Panc1 (cell line): ENCODE measurements at regions not wholly inside any gene's neighbourhood (a gene's known extent, or its start where the extent isn't known, plus 50 kb on each side); places are given as distances from the start of the nearest gene placed in this dataset.

Source experiments
- ATAC-seq: fragments of 200-7000 bp; cut with Tn5 transposase; 2 replicates; pipeline ENCODE4 v1.9.1; 2020; ENCODE audit warnings: mild to moderate bottlenecking, moderate library complexity
- BruUV-seq: library from RNA; stranded (reverse); fragments of 400-500 nt; replicated peaks from 2 replicates; lab custom pipeline; 2021; lab: Mats Ljungman, UMichigan
- CTCF ChIA-PET: fragments of 300-600 bp; sonication (Branson Sonifier 250); formaldehyde crosslinking; loops from one replicate; lab custom pipeline; 2022; ENCODE audit warnings: antibody characterized with exemption; lab: Charles Lee
- POLR2A ChIA-PET: fragments of 300-600 bp; sonication (Branson Sonifier 250); formaldehyde crosslinking; loops from one replicate; lab custom pipeline; 2022; ENCODE audit warnings: antibody characterized with exemption; lab: Charles Lee
- DNase-seq: peaks from one replicate; pipeline ENCODE4 v3.0.0-alpha.2; 2010; ENCODE audit warnings: low read depth, low spot score
- H3K27ac ChIP-seq: 2 replicates; pipeline ENCODE4 v1.5.1; 2011; ENCODE audit warnings: mild to moderate bottlenecking, low read length, inconsistent platforms
- H3K27me3 ChIP-seq: fragments of 200-500 bp; sonication (Bioruptor generic); 2 replicates; pipeline ENCODE4 v1.6.0; 2014; ENCODE audit warnings: low read length, inconsistent platforms; ENCODE audit not compliant: control insufficient read depth, insufficient read depth
- H3K36me3 ChIP-seq: fragments of 200-500 bp; sonication (Bioruptor generic); 2 replicates; pipeline ENCODE4 v1.5.1; 2014; ENCODE audit warnings: inconsistent platforms, mild to moderate bottlenecking, low read length, moderate library complexity; ENCODE audit not compliant: control insufficient read depth, insufficient read depth
- H3K4me1 ChIP-seq: 2 replicates; pipeline ENCODE4 v1.5.1; 2011; ENCODE audit warnings: inconsistent platforms, mild to moderate bottlenecking, low read length, moderate library complexity; ENCODE audit not compliant: control insufficient read depth, insufficient read depth
- H3K4me3 ChIP-seq, 2 experiments: 2 replicates each; pipeline ENCODE4 v1.5.1; 2011 to 2012; ENCODE audit warnings: low read depth in 2 of 2, low read length in 2 of 2, mild to moderate bottlenecking in 2 of 2, inconsistent platforms in 1 of 2, moderate library complexity in 1 of 2
- H3K9me3 ChIP-seq: fragments of 200-500 bp; sonication (Bioruptor generic); 2 replicates; pipeline ENCODE4 v1.5.1; 2014; ENCODE audit warnings: low read depth, mild to moderate bottlenecking, inconsistent platforms, low read length, moderate library complexity; ENCODE audit not compliant: control insufficient read depth, insufficient read depth
- POLR2AphosphoS5 ChIP-seq: IDR thresholded peaks from 2 replicates; pipeline ENCODE4 v1.6.1; 2012; ENCODE audit warnings: mild to moderate bottlenecking, low read depth, low read length, moderate library complexity
- REST ChIP-seq, 2 experiments: IDR thresholded peaks; 2 replicates each; pipeline ENCODE4 v1.6.1; 2011 to 2012; ENCODE audit warnings: low read depth in 2 of 2, control low read depth in 1 of 2, low read length in 1 of 2, mild to moderate bottlenecking in 1 of 2, moderate library complexity in 1 of 2; ENCODE audit not compliant: insufficient read depth in 1 of 2
- SIN3A ChIP-seq: IDR thresholded peaks from 2 replicates; pipeline ENCODE4 v1.6.1; 2012; ENCODE audit warnings: low read depth, mild to moderate bottlenecking, low read length, moderate library complexity, borderline replicate concordance; ENCODE audit not compliant: insufficient read depth
- TCF7L2 ChIP-seq: IDR thresholded peaks from 2 replicates; pipeline ENCODE4 v1.6.1; 2011; ENCODE audit warnings: mild to moderate bottlenecking, low read depth, low read length, inconsistent platforms
- in situ Hi-C: cut with HindIII; loops from 2 replicates; pipeline ENCODE4 v1.10.0; 2016; ENCODE audit warnings: low sequenced_read_pairs, low pct_unique_long_range_greater_than_20kb
- intact Hi-C: fragments of 100-400 bp; cut with micrococcal nuclease; formaldehyde crosslinking; loops from one replicate; pipeline ENCODE4 v1.10.0; 2022; ENCODE audit not compliant: unreplicated experiment
- TF ChIP-seq, protein P1 (sequence below): fragments of 450-650 bp; IDR thresholded peaks from 2 replicates; pipeline ENCODE4 v1.5.1; 2017; ENCODE audit warnings: mild to moderate bottlenecking

DNA sequence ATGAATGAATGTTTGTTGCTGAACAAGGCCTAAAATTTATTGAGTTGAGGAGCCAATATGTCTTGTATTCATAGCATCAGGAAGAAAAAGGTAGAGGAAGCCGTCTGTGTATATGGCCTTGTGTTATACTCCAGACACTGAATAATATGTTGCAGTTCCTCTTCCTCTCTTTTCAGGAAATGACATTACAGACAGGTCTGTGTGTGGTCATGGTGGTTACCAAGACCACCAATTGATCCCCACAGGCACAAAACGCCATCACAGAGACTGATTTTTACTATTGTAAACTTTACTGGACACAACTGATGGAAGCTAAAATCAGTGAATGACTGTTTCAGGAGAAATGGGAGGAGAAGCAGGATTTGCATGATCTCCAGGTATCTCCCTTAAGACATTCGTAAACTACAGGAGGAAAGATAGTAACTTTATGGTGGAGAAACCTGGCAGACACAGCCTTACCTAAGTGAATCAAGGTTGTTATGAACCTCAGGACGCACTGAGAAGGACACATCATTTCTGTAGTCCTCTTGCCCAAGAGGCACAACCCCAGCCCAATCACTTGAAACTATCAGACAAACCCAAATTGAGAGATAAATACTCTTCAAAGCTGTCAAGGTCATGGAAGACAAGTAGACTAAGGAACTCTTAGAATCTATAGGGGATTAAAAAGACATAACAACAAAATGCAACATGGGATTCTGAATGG lies 334.1 kb upstream of the RGS6 start:
- CTCF ChIA-PET, result no interaction called here
- no peaks in the 10 kb centered on the region for H3K27me3 ChIP-seq
- intact Hi-C loops (no loop called here), in situ Hi-C loops (no loop called here)
- H3K4me1 ChIP-seq, result no peaks in the 10 kb centered on the region
- DNase-seq, result no peak
- no peak overlapping the region for H3K27ac ChIP-seq
- POLR2A ChIA-PET, result no interaction called here
- no TSS peak for BruUV-seq
- TF ChIP-seq REST (IDR thresholded peaks at IDR 0.05; ENCODE audit: insufficient read depth in 1 of 2, low read depth in 2 of 2, low read length in 1 of 2) (no peak), SIN3A (no peak), POLR2AphosphoS5 (no peak), TCF7L2 (no peak)
- TF ChIP-seq, protein P1, sequence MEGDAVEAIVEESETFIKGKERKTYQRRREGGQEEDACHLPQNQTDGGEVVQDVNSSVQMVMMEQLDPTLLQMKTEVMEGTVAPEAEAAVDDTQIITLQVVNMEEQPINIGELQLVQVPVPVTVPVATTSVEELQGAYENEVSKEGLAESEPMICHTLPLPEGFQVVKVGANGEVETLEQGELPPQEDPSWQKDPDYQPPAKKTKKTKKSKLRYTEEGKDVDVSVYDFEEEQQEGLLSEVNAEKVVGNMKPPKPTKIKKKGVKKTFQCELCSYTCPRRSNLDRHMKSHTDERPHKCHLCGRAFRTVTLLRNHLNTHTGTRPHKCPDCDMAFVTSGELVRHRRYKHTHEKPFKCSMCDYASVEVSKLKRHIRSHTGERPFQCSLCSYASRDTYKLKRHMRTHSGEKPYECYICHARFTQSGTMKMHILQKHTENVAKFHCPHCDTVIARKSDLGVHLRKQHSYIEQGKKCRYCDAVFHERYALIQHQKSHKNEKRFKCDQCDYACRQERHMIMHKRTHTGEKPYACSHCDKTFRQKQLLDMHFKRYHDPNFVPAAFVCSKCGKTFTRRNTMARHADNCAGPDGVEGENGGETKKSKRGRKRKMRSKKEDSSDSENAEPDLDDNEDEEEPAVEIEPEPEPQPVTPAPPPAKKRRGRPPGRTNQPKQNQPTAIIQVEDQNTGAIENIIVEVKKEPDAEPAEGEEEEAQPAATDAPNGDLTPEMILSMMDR, result no peak
- no peak for ATAC-seq
- peaks cover 4% of the 10 kb centered on the region; the same call in 1 of the 2 replicates for H3K9me3 ChIP-seq
- no peak overlapping the region for H3K4me3 ChIP-seq
- H3K36me3 ChIP-seq, result no peaks in the 10 kb centered on the region

GRCh38 chr14:71600309-71600708 lies 331.9 kb upstream of the RGS6 start:
- ATAC-seq (no peak), DNase-seq (no peak)
- H3K4me1 ChIP-seq, result no peaks in the 10 kb centered on the region
- H3K27me3 ChIP-seq, result no peaks in the 10 kb centered on the region
- BruUV-seq, result no TSS peak
- CTCF ChIA-PET, result no interaction called here
- intact Hi-C loops, result no loop called here
- in situ Hi-C loops, result no loop called here
- no peaks in the 10 kb centered on the region for H3K36me3 ChIP-seq
- no peak overlapping the region for H3K4me3 ChIP-seq
- no peak overlapping the region for H3K27ac ChIP-seq
- TF ChIP-seq REST (IDR thresholded peaks at IDR 0.05; ENCODE audit: insufficient read depth in 1 of 2, low read depth in 2 of 2, low read length in 1 of 2) (no peak), POLR2AphosphoS5 (no peak), SIN3A (no peak), TCF7L2 (no peak)
- TF ChIP-seq, protein P1, result no peak
- H3K9me3 ChIP-seq, result peaks cover 4% of the 10 kb centered on the region; the same call in 1 of the 2 replicates
- POLR2A ChIA-PET, result no interaction called here
